ENCODE measurements at regions not wholly inside any gene's neighbourhood (a gene's known extent, or its start where the extent isn't known, plus 50 kb on each side); places are given as distances from the start of the nearest gene placed in this dataset.

DNA sequence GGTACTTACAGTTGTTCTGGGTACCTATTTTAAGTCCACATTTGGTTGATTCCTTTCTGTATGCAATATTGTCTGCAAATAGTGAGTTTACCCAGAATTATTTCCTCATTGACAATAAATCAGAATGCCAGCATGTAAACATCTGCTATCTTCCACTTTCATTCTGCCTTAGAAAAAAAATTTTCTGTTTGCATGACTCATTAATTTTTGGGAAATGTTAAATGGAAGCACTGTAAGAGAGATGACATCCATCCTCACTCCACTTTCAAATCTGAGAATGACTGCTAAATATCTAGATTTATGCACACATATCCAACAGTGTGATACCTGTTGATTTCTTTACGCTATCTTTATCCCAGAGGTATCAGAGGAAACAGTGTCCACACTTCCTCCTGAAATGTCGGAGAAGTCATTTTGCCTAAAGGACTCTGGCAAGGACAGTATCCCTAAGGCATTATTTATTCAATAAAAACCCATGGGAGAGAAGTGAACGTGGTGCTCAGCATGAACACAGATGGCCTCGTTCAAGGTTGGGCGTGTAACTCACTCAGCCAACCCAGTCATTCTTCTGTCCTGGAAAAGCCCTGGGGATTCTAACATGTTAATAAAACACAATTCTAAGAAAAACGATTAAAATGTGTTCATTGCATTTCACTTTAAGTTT lies 780.9 kb downstream of the QKI start:
- no peak for TF ChIP-seq LEF1 (IDR thresholded peaks at IDR 0.05)
- TF ChIP-seq POLR2B (IDR thresholded peaks at IDR 0.05; ENCODE audit: low read depth, partially characterized antibody): no peak
- no peak for TF ChIP-seq FOXP1 (CRISPR knock-in tag; IDR thresholded peaks at IDR 0.05)
- TF ChIP-seq JUN (IDR thresholded peaks at IDR 0.05; ENCODE audit: borderline replicate concordance, low read depth, low read length): no peak
- no peak for TF ChIP-seq JUN (CRISPR knock-in tag; IDR thresholded peaks at IDR 0.05; ENCODE audit: borderline replicate concordance)
- no peak for TF ChIP-seq HSF4 (CRISPR knock-in tag; IDR thresholded peaks at IDR 0.05; ENCODE audit: borderline replicate concordance)
- TF ChIP-seq CBFB (CRISPR knock-in tag; IDR thresholded peaks at IDR 0.05): no peak
- no peak for TF ChIP-seq USF1 (CRISPR knock-in tag; IDR thresholded peaks at IDR 0.05)
- TF ChIP-seq, protein P1, sequence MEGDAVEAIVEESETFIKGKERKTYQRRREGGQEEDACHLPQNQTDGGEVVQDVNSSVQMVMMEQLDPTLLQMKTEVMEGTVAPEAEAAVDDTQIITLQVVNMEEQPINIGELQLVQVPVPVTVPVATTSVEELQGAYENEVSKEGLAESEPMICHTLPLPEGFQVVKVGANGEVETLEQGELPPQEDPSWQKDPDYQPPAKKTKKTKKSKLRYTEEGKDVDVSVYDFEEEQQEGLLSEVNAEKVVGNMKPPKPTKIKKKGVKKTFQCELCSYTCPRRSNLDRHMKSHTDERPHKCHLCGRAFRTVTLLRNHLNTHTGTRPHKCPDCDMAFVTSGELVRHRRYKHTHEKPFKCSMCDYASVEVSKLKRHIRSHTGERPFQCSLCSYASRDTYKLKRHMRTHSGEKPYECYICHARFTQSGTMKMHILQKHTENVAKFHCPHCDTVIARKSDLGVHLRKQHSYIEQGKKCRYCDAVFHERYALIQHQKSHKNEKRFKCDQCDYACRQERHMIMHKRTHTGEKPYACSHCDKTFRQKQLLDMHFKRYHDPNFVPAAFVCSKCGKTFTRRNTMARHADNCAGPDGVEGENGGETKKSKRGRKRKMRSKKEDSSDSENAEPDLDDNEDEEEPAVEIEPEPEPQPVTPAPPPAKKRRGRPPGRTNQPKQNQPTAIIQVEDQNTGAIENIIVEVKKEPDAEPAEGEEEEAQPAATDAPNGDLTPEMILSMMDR (IDR thresholded peaks at IDR 0.05 in 2 of 3, conservative IDR thresholded peaks at IDR 0.05 in 1 of 3; ENCODE audit: insufficient read depth in 2 of 3, low read depth in 1 of 3, low read length in 3 of 3): no peak
- no peak for TF ChIP-seq REST (IDR thresholded peaks at IDR 0.05; ENCODE audit: borderline replicate concordance)
- no peak for TF ChIP-seq REST (CRISPR knock-in tag; IDR thresholded peaks at IDR 0.05; ENCODE audit: low read depth)
- no peak for TF ChIP-seq ZNF274 (IDR thresholded peaks at IDR 0.05; ENCODE audit: borderline replicate concordance, low read depth, low read length)
- no peak for TF ChIP-seq TFE3 (CRISPR knock-in tag; IDR thresholded peaks at IDR 0.05)
- no peak for TF ChIP-seq SPI1 (IDR thresholded peaks at IDR 0.05; ENCODE audit: borderline replicate concordance, low read depth, low read length)
- TF ChIP-seq NR2F6 (CRISPR knock-in tag; IDR thresholded peaks at IDR 0.05): no peak

Measured in K562 (cell line).